ENCODE measurements at regions not wholly inside any gene's neighbourhood (a gene's known extent, or its start where the extent isn't known, plus 50 kb on each side); places are given as distances from the start of the nearest gene placed in this dataset.
A peak's percentile ranks its signal among the peaks of the same experiment; 100 is the strongest.

DNA sequence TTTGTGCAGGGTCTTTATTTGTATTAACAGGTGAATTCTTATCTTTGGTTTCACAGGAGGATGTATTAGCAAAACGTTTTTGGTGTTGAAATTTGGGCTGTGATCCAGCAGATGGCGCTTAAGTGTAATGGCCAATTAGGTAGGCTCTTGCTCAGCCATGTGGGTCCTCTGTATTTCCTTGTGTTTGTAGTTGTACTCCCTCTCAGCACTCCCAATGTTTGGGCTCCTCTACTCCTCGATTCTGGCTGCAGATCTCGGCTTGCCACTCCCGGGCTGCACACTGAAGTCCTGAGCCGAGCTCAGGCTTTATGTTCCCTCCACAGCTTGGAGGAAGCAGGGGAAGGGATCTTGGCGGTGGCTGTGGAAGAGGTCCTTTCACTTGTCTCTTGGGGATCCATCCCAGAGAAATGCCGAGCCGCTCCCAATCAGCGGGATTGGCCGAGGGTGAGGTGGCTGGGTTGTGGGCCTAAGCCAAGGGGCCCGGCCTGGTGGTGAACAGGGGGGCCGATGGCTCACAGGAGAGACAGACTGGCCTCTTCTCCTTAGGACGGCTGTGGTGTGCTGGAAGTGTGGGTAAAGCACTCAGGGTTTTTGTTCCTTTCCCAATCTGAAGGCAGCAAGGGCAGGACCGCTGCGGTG, 133.7 kb downstream of the AEBP2 start:
- DNase-seq (peak; percentile 66), ATAC-seq (ENCODE audit: low read depth) (peak; percentile 21; the same call in 1 of the 2 replicates)
- Histone ChIP-seq H3K4me3 (ENCODE audit: insufficient read depth, low read depth, low read length) (no peak overlapping the region), H3K27ac (ENCODE audit: insufficient read depth, low read length) (peak overlapping the region; percentile 61), H3K9me1 (ENCODE audit: insufficient read depth, low read length) (peaks cover 6% of the 10 kb centered on the region), H3K9me3 (ENCODE audit: control insufficient read depth, insufficient read depth, low read length) (no peaks in the 10 kb centered on the region), H3K4ac (ENCODE audit: low read depth, low read length) (peak overlapping the region; percentile 87), H2AK5ac (ENCODE audit: low read depth, low read length) (peak overlapping the region; percentile 90), H2AK9ac (replicated peaks; ENCODE audit: low read depth, low read length, poor library complexity) (peak overlapping the region; percentile 34), H3K27me3 (ENCODE audit: control insufficient read depth, insufficient read depth, low read length) (no peaks in the 10 kb centered on the region), H3K18ac (ENCODE audit: low read depth, low read length) (peak overlapping the region; percentile 96), H4K91ac (ENCODE audit: insufficient read depth, low read depth, low read length) (peak overlapping the region; percentile 78), H3K4me2 (ENCODE audit: low read depth, low read length) (no peak overlapping the region), H3K14ac (replicated peaks; ENCODE audit: low read depth, low read length) (peak overlapping the region; percentile 81; the same call in 1 of the 2 replicates), H4K5ac (ENCODE audit: low read depth, low read length) (peak overlapping the region; percentile 90), H2BK20ac (ENCODE audit: low read depth, low read length) (peak overlapping the region; percentile 77; the same call in 1 of the 2 replicates), H2BK120ac (ENCODE audit: low read depth, low read length) (peak overlapping the region; percentile 91), H2BK15ac (ENCODE audit: low read depth, low read length) (peak overlapping the region; percentile 27; the same call in 1 of the 3 replicates), H2AFZ (replicated peaks; ENCODE audit: low read length, poor library complexity) (peak overlapping the region; percentile 85), H3K36me3 (ENCODE audit: control insufficient read depth, insufficient read depth, low read length) (no peaks in the 10 kb centered on the region), H3K23ac (ENCODE audit: low read depth, low read length) (no peak overlapping the region), H3K56ac (ENCODE audit: extremely low read depth, insufficient read depth, low read length) (no peak overlapping the region), H3K9ac (ENCODE audit: low read depth, low read length) (no peak overlapping the region), H4K8ac (ENCODE audit: low read depth in 2 of 2, low read length in 2 of 2) (peak overlapping the region in 1 of 2 experiments; percentile 87; a peak in 1 of 4 replicates), H4K20me1 (ENCODE audit: insufficient read depth, low read length) (no peaks in the 10 kb centered on the region), H3K79me1 (ENCODE audit: low read depth in 1 of 2, low read length in 2 of 2) (no peaks in the 10 kb centered on the region), H3K4me1 (ENCODE audit: control insufficient read depth, insufficient read depth, low read length) (peaks cover 24% of the 10 kb centered on the region), H2BK5ac (ENCODE audit: low read depth, low read length, poor library complexity, severe bottlenecking) (peak overlapping the region; percentile 50)
- ChIA-PET POLR2A (ENCODE audit: unreplicated experiment) (no interaction called here), CTCF (no interaction called here)
- in situ Hi-C loops (cut with MboI; ENCODE audit: low sequenced_read_pairs) (no loop called here), dilution Hi-C loops (cut with HindIII; ENCODE audit: low sequenced_read_pairs, unreplicated experiment) (no loop called here), intact Hi-C loops (cut with micrococcal nuclease) (loop anchor here (1.0 to 10.0 kb wide), 3 partner anchors 70 to 322 kb away; no protein-coding TSS in a partner anchor)
- WGBS, 2 experiments (ENCODE audit: extremely low coverage in 2 of 2, insufficient read length in 1 of 2) = 85% methylated on average over 5 of the region's 16 CpGs; no CpG with 5 or more reads in 1 of the 2 experiments
- no TSS peak for BruUV-seq (replicated peaks)
- no peak for TF ChIP-seq FOS (IDR thresholded peaks at IDR 0.05; ENCODE audit: low read depth, low read length)
- peak; percentile 58 for TF ChIP-seq CTCF (conservative IDR thresholded peaks at IDR 0.05; ENCODE audit: low read depth, low read length)
- TF ChIP-seq NFE2L2 (IDR thresholded peaks at IDR 0.05; ENCODE audit: low read depth, low read length) = no peak
- TF ChIP-seq SMC3 (IDR thresholded peaks at IDR 0.05; ENCODE audit: low read depth, low read length) = peak; percentile 55
- 0 out of 2 replicates have a peak, but pooled peaks have one; percentile 11 for TF ChIP-seq CEBPB (IDR thresholded peaks at IDR 0.05; ENCODE audit: low read depth, low read length)
- TF ChIP-seq RAD21 (IDR thresholded peaks at IDR 0.05; ENCODE audit: low read length) = peak; percentile 60
